ENCODE measurements at regions not wholly inside any gene's neighbourhood (a gene's known extent, or its start where the extent isn't known, plus 50 kb on each side); places are given as distances from the start of the nearest gene placed in this dataset.

GRCh38 chr14:54219261-54220070, 177.3 kb upstream of the CDKN3 start:
- Histone ChIP-seq H3K9me3 (ENCODE audit: low read length) (no peaks in the 10 kb centered on the region), H3K27me3 (ENCODE audit: insufficient read depth, low read length) (no peaks in the 10 kb centered on the region), H3K36me3 (ENCODE audit: insufficient read depth, low read length) (no peaks in the 10 kb centered on the region), H3K4me1 (ENCODE audit: insufficient read depth, low read length) (peaks cover 12% of the 10 kb centered on the region), H2AFZ (ENCODE audit: low read depth, low read length) (no peak overlapping the region), H3K4me3 (ENCODE audit: low read length) (no peak overlapping the region)

- no peaks in the 10 kb centered on the region for H3K36me3 ChIP-seq (ENCODE audit: insufficient read depth, low read length)
- peak overlapping the region; percentile 23 for H3K4me3 ChIP-seq (ENCODE audit: low read length)
- H3K27me3 ChIP-seq (ENCODE audit: insufficient read depth, low read length) = no peaks in the 10 kb centered on the region
- H3K4me1 ChIP-seq (ENCODE audit: insufficient read depth, low read length) = peaks cover 12% of the 10 kb centered on the region
- H3K9me3 ChIP-seq (ENCODE audit: low read length) = no peaks in the 10 kb centered on the region
- no peak overlapping the region for H2AFZ ChIP-seq (ENCODE audit: low read depth, low read length)
Observed at GRCh38 chr14:54220071-54220703, 176.6 kb upstream of the CDKN3 start.

GRCh38 chr14:54220704-54221431, 175.9 kb upstream of the CDKN3 start:
- H3K9me3 ChIP-seq (ENCODE audit: low read length) = no peaks in the 10 kb centered on the region
- H2AFZ ChIP-seq (ENCODE audit: low read depth, low read length) = no peak overlapping the region
- H3K27me3 ChIP-seq (ENCODE audit: insufficient read depth, low read length) = no peaks in the 10 kb centered on the region
- no peaks in the 10 kb centered on the region for H3K36me3 ChIP-seq (ENCODE audit: insufficient read depth, low read length)
- peaks cover 16% of the 10 kb centered on the region for H3K4me1 ChIP-seq (ENCODE audit: insufficient read depth, low read length)
- H3K4me3 ChIP-seq (ENCODE audit: low read length) = peak overlapping the region; percentile 23

- Histone ChIP-seq H3K4me3 (ENCODE audit: low read length) (no peak overlapping the region), H3K27me3 (ENCODE audit: insufficient read depth, low read length) (no peaks in the 10 kb centered on the region), H3K9me3 (ENCODE audit: low read length) (no peaks in the 10 kb centered on the region), H3K4me1 (ENCODE audit: insufficient read depth, low read length) (peaks cover 16% of the 10 kb centered on the region), H3K36me3 (ENCODE audit: insufficient read depth, low read length) (no peaks in the 10 kb centered on the region), H2AFZ (ENCODE audit: low read depth, low read length) (no peak overlapping the region)
Observed at GRCh38 chr14:54221432-54221803, 175.4 kb upstream of the CDKN3 start.

- H3K4me1 ChIP-seq (ENCODE audit: insufficient read depth, low read length) = peaks cover 16% of the 10 kb centered on the region
- no peak overlapping the region for H3K4me3 ChIP-seq (ENCODE audit: low read length)
- H3K27me3 ChIP-seq (ENCODE audit: insufficient read depth, low read length) = no peaks in the 10 kb centered on the region
- no peak overlapping the region for H2AFZ ChIP-seq (ENCODE audit: low read depth, low read length)
- H3K9me3 ChIP-seq (ENCODE audit: low read length) = no peaks in the 10 kb centered on the region
- no peaks in the 10 kb centered on the region for H3K36me3 ChIP-seq (ENCODE audit: insufficient read depth, low read length)
Observed at GRCh38 chr14:54221971-54222370, 174.8 kb upstream of the CDKN3 start.

GRCh38 chr14:54223831-54224402, 172.9 kb upstream of the CDKN3 start:
- Histone ChIP-seq H3K27me3 (ENCODE audit: insufficient read depth, low read length) (no peaks in the 10 kb centered on the region), H3K4me1 (ENCODE audit: insufficient read depth, low read length) (peaks cover 16% of the 10 kb centered on the region), H3K9me3 (ENCODE audit: low read length) (no peaks in the 10 kb centered on the region), H3K36me3 (ENCODE audit: insufficient read depth, low read length) (no peaks in the 10 kb centered on the region), H3K4me3 (ENCODE audit: low read length) (no peak overlapping the region), H2AFZ (ENCODE audit: low read depth, low read length) (no peak overlapping the region)

- no peaks in the 10 kb centered on the region for H3K36me3 ChIP-seq (ENCODE audit: insufficient read depth, low read length)
- H3K4me3 ChIP-seq (ENCODE audit: low read length) = no peak overlapping the region
- H2AFZ ChIP-seq (ENCODE audit: low read depth, low read length) = no peak overlapping the region
- H3K4me1 ChIP-seq (ENCODE audit: insufficient read depth, low read length) = peaks cover 9% of the 10 kb centered on the region
- no peaks in the 10 kb centered on the region for H3K9me3 ChIP-seq (ENCODE audit: low read length)
- H3K27me3 ChIP-seq (ENCODE audit: insufficient read depth, low read length) = no peaks in the 10 kb centered on the region
Observed at GRCh38 chr14:54225457-54226060, 171.2 kb upstream of the CDKN3 start.

GRCh38 chr14:54226103-54226502, 170.7 kb upstream of the CDKN3 start:
- H3K4me1 ChIP-seq (ENCODE audit: insufficient read depth, low read length) = peaks cover 7% of the 10 kb centered on the region
- no peaks in the 10 kb centered on the region for H3K9me3 ChIP-seq (ENCODE audit: low read length)
- no peak overlapping the region for H2AFZ ChIP-seq (ENCODE audit: low read depth, low read length)
- no peak overlapping the region for H3K4me3 ChIP-seq (ENCODE audit: low read length)
- no peaks in the 10 kb centered on the region for H3K36me3 ChIP-seq (ENCODE audit: insufficient read depth, low read length)
- no peaks in the 10 kb centered on the region for H3K27me3 ChIP-seq (ENCODE audit: insufficient read depth, low read length)

- Histone ChIP-seq H3K36me3 (ENCODE audit: insufficient read depth, low read length) (no peaks in the 10 kb centered on the region), H3K27me3 (ENCODE audit: insufficient read depth, low read length) (no peaks in the 10 kb centered on the region), H3K4me1 (ENCODE audit: insufficient read depth, low read length) (peaks cover 7% of the 10 kb centered on the region)
Observed at GRCh38 chr14:54226558-54226957, 170.2 kb upstream of the CDKN3 start.

GRCh38 chr14:54229136-54229535, 167.7 kb upstream of the CDKN3 start:
- no peak overlapping the region for H3K4me3 ChIP-seq (ENCODE audit: low read length)
- no peak overlapping the region for H2AFZ ChIP-seq (ENCODE audit: low read depth, low read length)
- no peaks in the 10 kb centered on the region for H3K27me3 ChIP-seq (ENCODE audit: insufficient read depth, low read length)
- no peaks in the 10 kb centered on the region for H3K9me3 ChIP-seq (ENCODE audit: low read length)
- peaks cover 5% of the 10 kb centered on the region for H3K4me1 ChIP-seq (ENCODE audit: insufficient read depth, low read length)
- no peaks in the 10 kb centered on the region for H3K36me3 ChIP-seq (ENCODE audit: insufficient read depth, low read length)

More at GRCh38 chr14:54226558-54226957, 170.2 kb upstream of the CDKN3 start:
- Histone ChIP-seq H3K9me3 (ENCODE audit: low read length) (no peaks in the 10 kb centered on the region), H2AFZ (ENCODE audit: low read depth, low read length) (no peak overlapping the region), H3K4me3 (ENCODE audit: low read length) (no peak overlapping the region)

- H3K4me3 ChIP-seq (ENCODE audit: low read length) = no peak overlapping the region
- H3K4me1 ChIP-seq (ENCODE audit: insufficient read depth, low read length) = peaks cover under 1% of the 10 kb centered on the region
- H2AFZ ChIP-seq (ENCODE audit: low read depth, low read length) = no peak overlapping the region
- H3K9me3 ChIP-seq (ENCODE audit: low read length) = no peaks in the 10 kb centered on the region
- H3K36me3 ChIP-seq (ENCODE audit: insufficient read depth, low read length) = no peaks in the 10 kb centered on the region
- no peaks in the 10 kb centered on the region for H3K27me3 ChIP-seq (ENCODE audit: insufficient read depth, low read length)
Observed at GRCh38 chr14:54230645-54231044, 166.2 kb upstream of the CDKN3 start.

GRCh38 chr14:54232735-54233134, 164.1 kb upstream of the CDKN3 start:
- Histone ChIP-seq H3K4me1 (ENCODE audit: insufficient read depth, low read length) (no peaks in the 10 kb centered on the region), H2AFZ (ENCODE audit: low read depth, low read length) (no peak overlapping the region), H3K4me3 (ENCODE audit: low read length) (no peak overlapping the region), H3K9me3 (ENCODE audit: low read length) (no peaks in the 10 kb centered on the region), H3K27me3 (ENCODE audit: insufficient read depth, low read length) (no peaks in the 10 kb centered on the region), H3K36me3 (ENCODE audit: insufficient read depth, low read length) (no peaks in the 10 kb centered on the region)

- no peaks in the 10 kb centered on the region for H3K27me3 ChIP-seq (ENCODE audit: insufficient read depth, low read length)
- no peak overlapping the region for H2AFZ ChIP-seq (ENCODE audit: low read depth, low read length)
- no peak overlapping the region for H3K4me3 ChIP-seq (ENCODE audit: low read length)
Observed at GRCh38 chr14:54241517-54241916, 155.3 kb upstream of the CDKN3 start.

More at GRCh38 chr14:54241517-54241916, 155.3 kb upstream of the CDKN3 start:
- H3K9me3 ChIP-seq (ENCODE audit: low read length) = peaks cover 6% of the 10 kb centered on the region
- no peaks in the 10 kb centered on the region for H3K4me1 ChIP-seq (ENCODE audit: insufficient read depth, low read length)
- no peaks in the 10 kb centered on the region for H3K36me3 ChIP-seq (ENCODE audit: insufficient read depth, low read length)

Data from neuron (in vitro differentiated cells).